HFF-Myc (cell line): ENCODE measurements at regions not wholly inside any gene's neighbourhood (a gene's known extent, or its start where the extent isn't known, plus 50 kb on each side); places are given as distances from the start of the nearest gene placed in this dataset.
"Not testable (repeated sequence)": the region's sequence is repeated elsewhere in the genome, so short reads cannot be mapped to it uniquely, and the experiment has no call there.

Experiments used
- DNase-seq: peaks from one replicate; pipeline ENCODE4 v3.0.0-alpha.2; 2011; ENCODE audit warnings: low read depth; ENCODE audit errors: extremely low read depth
- H3K4me3 ChIP-seq: replicated peaks from 2 replicates; pipeline ENCODE4 v1.5.1; 2011; ENCODE audit warnings: low read depth, mild to moderate bottlenecking, control low read depth, low read length
- TF ChIP-seq, protein P1 (sequence below): IDR thresholded peaks from 2 replicates; pipeline ENCODE4 v1.5.1; 2012; ENCODE audit warnings: mild to moderate bottlenecking, low read depth, low read length, control low read depth; ENCODE audit errors: missing control alignments

DNA sequence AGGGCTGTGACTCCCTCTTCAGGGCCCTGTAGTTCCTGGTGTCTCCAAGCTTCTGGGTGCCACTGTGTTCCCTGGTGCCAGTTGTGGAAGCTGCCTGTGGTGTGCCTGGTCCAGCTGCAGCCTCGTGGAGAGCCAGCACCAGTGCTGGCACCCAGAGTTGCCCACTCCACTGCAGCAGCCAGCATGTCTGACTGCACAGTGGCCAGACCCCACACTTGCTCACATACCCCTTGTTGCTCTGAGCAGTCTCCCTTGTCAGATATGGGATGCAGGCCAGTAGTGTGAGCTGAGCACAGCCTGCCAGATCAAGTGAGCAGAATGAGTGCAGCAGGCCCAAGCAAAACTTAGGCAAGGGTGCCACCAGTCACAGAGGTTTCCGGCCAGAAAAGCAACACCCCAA, 108.6 kb downstream of the ZMAT1 start:
- H3K4me3 ChIP-seq, result no peak overlapping the region
- TF ChIP-seq, protein P1, sequence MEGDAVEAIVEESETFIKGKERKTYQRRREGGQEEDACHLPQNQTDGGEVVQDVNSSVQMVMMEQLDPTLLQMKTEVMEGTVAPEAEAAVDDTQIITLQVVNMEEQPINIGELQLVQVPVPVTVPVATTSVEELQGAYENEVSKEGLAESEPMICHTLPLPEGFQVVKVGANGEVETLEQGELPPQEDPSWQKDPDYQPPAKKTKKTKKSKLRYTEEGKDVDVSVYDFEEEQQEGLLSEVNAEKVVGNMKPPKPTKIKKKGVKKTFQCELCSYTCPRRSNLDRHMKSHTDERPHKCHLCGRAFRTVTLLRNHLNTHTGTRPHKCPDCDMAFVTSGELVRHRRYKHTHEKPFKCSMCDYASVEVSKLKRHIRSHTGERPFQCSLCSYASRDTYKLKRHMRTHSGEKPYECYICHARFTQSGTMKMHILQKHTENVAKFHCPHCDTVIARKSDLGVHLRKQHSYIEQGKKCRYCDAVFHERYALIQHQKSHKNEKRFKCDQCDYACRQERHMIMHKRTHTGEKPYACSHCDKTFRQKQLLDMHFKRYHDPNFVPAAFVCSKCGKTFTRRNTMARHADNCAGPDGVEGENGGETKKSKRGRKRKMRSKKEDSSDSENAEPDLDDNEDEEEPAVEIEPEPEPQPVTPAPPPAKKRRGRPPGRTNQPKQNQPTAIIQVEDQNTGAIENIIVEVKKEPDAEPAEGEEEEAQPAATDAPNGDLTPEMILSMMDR, result no peak
- no peak for DNase-seq

DNA sequence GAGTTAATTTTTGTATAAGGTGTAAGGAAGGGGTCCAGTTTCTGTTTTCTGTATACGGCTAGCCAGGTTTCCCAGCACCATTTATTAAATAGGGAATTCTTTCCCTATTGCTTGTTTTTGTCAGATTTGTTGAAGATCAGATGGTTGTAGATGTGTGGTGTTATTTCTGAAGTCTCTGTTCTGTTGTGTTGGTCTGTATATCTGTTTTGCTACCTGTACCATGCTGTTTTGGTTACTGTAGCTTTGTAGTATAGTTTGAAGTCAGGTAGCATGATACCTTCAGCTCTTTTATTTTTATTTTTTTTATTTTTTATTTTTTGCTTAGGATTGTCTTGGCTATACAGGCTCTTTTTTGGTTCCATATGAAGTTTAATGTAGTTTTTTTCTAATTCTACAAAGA, 114.1 kb downstream of the ZMAT1 start:
- not testable (repeated sequence) for DNase-seq, H3K4me3 ChIP-seq

DNA sequence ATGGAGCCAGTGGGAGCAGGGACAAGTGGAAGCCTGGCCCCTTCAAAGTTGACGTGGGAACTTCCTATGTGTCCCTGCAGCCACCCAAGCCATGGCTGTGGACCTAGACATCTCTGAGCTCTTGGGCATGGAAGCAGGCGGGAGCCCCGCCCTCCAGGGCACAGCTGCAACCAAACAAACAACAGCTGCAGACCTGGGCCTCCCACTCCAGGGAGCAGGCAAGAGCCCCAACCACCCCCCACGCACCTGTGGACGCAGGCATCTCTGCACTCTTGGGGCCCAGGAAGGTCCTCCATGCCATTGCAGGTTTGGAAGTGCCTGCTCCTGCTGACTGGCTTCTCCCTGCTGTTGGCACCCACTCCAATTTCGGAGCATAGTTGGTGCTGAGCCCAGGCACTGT, 118.6 kb downstream of the ZMAT1 start:
- no peak for DNase-seq
- TF ChIP-seq, protein P1, result no peak
- no peak overlapping the region for H3K4me3 ChIP-seq

DNA sequence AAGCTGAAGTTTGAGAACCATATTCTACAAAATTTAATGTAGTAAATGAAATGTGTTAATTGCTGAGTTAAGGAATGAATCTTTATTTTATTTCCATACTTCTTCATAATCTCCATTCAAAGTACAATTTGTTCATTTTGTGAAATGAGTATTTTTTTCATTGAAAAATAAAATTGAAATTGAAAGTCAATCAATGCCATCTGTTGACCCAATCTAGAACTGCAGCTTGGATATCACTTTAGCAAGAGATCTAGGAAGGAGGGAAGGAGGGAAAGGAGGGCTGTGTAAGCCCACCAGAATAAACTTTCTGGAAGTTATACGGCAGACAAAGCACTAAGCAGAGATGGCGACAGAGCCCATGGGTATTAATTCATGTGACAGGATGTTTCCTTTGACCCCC, 128.4 kb downstream of the ZMAT1 start:
- no peak for DNase-seq
- H3K4me3 ChIP-seq, result no peak overlapping the region
- TF ChIP-seq, protein P1, result peak; percentile 11

DNA sequence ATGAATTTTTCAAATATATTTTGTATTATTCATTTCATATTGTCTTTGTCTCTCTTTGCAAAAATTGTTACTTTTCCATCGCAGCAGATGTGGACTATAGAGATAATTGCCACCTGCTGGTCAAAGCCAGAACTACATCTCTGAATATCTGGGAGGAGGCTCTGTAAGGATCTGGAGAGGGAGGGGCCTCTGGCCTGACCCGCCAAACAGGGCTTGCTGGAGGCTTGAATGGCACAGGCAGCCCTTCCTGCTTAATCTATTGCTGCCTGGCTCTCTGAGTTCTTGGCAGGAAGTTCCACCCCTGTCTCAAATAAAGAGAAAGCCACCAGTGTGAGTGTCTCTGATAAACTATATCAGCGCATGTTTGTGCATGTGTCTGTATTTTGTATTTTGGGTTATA, 132.4 kb downstream of the ZMAT1 start:
- TF ChIP-seq, protein P1, result peak; percentile 46
- no peak overlapping the region for H3K4me3 ChIP-seq
- DNase-seq, result peak; percentile 59

DNA sequence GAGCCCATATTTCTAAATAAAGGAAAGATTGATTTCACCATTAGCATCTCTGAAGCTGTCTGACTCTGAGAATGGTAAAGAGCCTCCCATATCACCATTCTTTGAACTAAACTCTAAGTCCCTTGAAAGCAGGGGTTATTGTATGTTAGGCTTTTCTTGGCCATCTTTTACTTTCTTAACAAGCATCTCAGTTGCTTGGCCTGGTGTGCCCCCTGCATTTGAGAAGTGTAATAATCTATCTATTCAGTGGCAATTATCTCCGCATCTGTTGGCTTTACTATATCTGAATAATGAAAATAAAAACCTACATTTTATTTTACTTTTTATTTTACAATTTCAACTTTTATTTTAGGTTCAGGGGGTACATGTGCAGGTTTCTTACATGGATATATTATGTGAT, 128.3 kb upstream of the ARMCX2 start:
- TF ChIP-seq, protein P1, result no peak
- DNase-seq, result no peak

DNA sequence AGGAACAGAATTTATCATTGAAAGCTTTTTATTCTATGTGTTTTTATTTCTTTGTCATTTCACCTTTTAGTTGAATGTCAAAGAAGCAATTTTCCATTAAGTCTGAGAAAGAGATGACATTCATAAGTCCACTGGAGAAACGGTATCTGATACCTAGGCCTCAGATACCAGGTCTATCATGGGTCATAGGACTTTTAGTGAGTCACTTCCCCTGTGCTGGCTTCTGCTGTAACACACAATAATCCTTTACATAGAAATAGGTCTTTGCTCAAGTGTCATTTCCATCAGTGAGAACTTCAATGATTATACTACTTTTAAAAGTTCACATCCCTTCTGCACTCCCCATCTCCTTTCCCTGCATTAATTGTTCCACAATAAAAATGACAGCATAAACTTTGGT, 125.5 kb upstream of the ARMCX2 start:
- no peak overlapping the region for H3K4me3 ChIP-seq
- DNase-seq, result no peak
- TF ChIP-seq, protein P1, result no peak

More for the DNA sequence above, 128.3 kb upstream of the ARMCX2 start:
- H3K4me3 ChIP-seq, result no peak overlapping the region

DNA sequence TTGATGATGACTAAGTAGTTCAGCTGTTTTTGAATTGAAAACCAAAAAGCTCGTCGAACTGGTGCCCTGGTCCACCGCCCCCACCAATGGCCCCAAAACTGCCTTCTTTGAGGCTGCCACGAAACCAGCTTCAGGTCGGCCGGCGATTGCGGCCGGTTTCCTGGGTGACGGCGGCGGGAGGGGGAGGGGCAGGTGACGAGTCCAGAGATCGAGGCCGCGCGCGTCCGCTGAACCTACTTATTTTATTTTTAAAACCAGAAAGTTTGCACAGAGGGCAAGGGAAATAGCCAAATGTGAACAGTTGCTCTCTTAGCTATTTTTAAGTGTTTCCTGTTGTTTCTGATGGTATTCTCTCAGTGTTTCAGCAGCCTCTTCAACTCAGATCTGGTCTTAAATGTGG, 120.8 kb upstream of the ARMCX2 start:
- not testable (repeated sequence) for H3K4me3 ChIP-seq

More for the DNA sequence above, 120.8 kb upstream of the ARMCX2 start:
- not testable (repeated sequence) for DNase-seq
